Stimulated activated CD8-positive, alpha-beta memory T cell treated with anti-CD3 and anti-CD28 coated beads, Interleukin-15, amount 100 ng/mL, for 4 hours (primary cell): ENCODE measurements at regions not wholly inside any gene's neighbourhood (a gene's known extent, or its start where the extent isn't known, plus 50 kb on each side); places are given as distances from the start of the nearest gene placed in this dataset.
"Not testable (repeated sequence)": the region's sequence is repeated elsewhere in the genome, so short reads cannot be mapped to it uniquely, and the experiment has no call there.

Experiments
- DNase-seq, 2 donors: peaks; one replicate each; pipeline ENCODE4 v3.0.0-alpha.2; 2020; ENCODE audit warnings: low read depth in 2 of 2

- no peak for DNase-seq
These were observed 70.0 kb upstream of the CD2AP start for GRCh38 chr6:47407300-47408281.

- peak in 1 of 2 donors; percentile 8 for DNase-seq
These were observed 63.7 kb upstream of the CD2AP start for GRCh38 chr6:47413752-47414422.

- peak in 1 of 2 donors; percentile 1 for DNase-seq
These were observed 63.0 kb upstream of the CD2AP start for GRCh38 chr6:47414423-47415167.

GRCh38 chr6:47416396-47417345, 60.9 kb upstream of the CD2AP start:
- DNase-seq, result no peak

- no peak for DNase-seq
These were observed 58.0 kb upstream of the CD2AP start for GRCh38 chr6:47419621-47420020.

GRCh38 chr6:47420394-47421371, 56.9 kb upstream of the CD2AP start:
- DNase-seq, result no peak

- no peak for DNase-seq
These were observed 54.5 kb upstream of the CD2AP start for GRCh38 chr6:47423079-47423478.

- DNase-seq, result no peak
These were observed 53.2 kb upstream of the CD2AP start for GRCh38 chr6:47424436-47424836.

- DNase-seq, result not testable (repeated sequence)
These were observed 51.9 kb upstream of the CD2AP start for GRCh38 chr6:47425724-47426123.

- DNase-seq, result no peak
These were observed 50.9 kb upstream of the CD2AP start for GRCh38 chr6:47426524-47427302.

GRCh38 chr6:47427680-47428079, 49.9 kb upstream of the CD2AP start:
- no peak for DNase-seq
